PFSK-1 (cell line): ENCODE measurements at regions not wholly inside any gene's neighbourhood (a gene's known extent, or its start where the extent isn't known, plus 50 kb on each side); places are given as distances from the start of the nearest gene placed in this dataset.

Experiments used
- FOXP2 ChIP-seq: optimal IDR thresholded peaks from 2 replicates; pipeline ENCODE3; 2011; ENCODE audit warnings: borderline replicate concordance, control low read depth, inconsistent platforms; ENCODE audit not compliant: insufficient read depth; ENCODE audit errors: extremely low read length, extremely low read depth
- POLR2AphosphoS5 ChIP-seq: IDR thresholded peaks from 2 replicates; pipeline ENCODE4 v1.6.1; 2012; ENCODE audit warnings: low read depth, mild to moderate bottlenecking, control low read depth, low read length, moderate library complexity
- SIN3A ChIP-seq: IDR thresholded peaks from 2 replicates; pipeline ENCODE4 v1.6.1; 2012; ENCODE audit warnings: mild to moderate bottlenecking, low read length, moderate library complexity, borderline replicate concordance; ENCODE audit not compliant: insufficient read depth
- TAF1 ChIP-seq: IDR thresholded peaks from 2 replicates; pipeline ENCODE4 v1.6.1; 2012; ENCODE audit warnings: low read length, control low read depth, borderline replicate concordance; ENCODE audit not compliant: insufficient read depth
- TF ChIP-seq, protein P1 (sequence below), 2 experiments: IDR thresholded peaks; 2 replicates each; pipeline versions ENCODE4 v1.6.1 to v1.8.0; 2011 to 2012; ENCODE audit warnings: low read depth in 2 of 2, low read length in 2 of 2, control low read depth in 1 of 2, inconsistent platforms in 1 of 2, mild to moderate bottlenecking in 1 of 2, moderate library complexity in 1 of 2; ENCODE audit not compliant: insufficient read depth in 1 of 2

DNA sequence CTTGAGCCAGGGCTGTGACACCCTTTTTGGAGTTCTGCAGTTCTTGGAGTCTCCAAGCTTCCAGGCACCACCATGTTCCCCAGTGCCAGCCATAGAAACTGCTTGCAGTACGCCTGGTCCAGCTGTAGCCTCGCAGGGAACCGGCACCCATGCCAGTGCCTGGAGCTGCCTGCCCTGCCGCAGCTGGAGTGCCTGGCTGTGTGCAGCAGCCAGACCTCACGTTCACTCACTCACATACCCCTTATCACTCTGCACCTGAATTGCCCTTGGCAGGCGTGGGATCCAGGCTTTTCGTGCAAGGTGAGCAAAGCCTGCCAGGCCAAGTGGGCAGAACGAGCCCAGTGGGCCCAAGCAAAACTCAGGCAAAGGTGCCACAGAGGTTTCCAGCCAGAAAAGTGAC lies 77.8 kb upstream of the SHB start:
- TF ChIP-seq POLR2AphosphoS5 (no peak), TAF1 (no peak), FOXP2 (no peak), SIN3A (no peak)
- TF ChIP-seq, protein P1, sequence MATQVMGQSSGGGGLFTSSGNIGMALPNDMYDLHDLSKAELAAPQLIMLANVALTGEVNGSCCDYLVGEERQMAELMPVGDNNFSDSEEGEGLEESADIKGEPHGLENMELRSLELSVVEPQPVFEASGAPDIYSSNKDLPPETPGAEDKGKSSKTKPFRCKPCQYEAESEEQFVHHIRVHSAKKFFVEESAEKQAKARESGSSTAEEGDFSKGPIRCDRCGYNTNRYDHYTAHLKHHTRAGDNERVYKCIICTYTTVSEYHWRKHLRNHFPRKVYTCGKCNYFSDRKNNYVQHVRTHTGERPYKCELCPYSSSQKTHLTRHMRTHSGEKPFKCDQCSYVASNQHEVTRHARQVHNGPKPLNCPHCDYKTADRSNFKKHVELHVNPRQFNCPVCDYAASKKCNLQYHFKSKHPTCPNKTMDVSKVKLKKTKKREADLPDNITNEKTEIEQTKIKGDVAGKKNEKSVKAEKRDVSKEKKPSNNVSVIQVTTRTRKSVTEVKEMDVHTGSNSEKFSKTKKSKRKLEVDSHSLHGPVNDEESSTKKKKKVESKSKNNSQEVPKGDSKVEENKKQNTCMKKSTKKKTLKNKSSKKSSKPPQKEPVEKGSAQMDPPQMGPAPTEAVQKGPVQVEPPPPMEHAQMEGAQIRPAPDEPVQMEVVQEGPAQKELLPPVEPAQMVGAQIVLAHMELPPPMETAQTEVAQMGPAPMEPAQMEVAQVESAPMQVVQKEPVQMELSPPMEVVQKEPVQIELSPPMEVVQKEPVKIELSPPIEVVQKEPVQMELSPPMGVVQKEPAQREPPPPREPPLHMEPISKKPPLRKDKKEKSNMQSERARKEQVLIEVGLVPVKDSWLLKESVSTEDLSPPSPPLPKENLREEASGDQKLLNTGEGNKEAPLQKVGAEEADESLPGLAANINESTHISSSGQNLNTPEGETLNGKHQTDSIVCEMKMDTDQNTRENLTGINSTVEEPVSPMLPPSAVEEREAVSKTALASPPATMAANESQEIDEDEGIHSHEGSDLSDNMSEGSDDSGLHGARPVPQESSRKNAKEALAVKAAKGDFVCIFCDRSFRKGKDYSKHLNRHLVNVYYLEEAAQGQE (IDR thresholded peaks at IDR 0.05; ENCODE audit: insufficient read depth in 1 of 2, low read depth in 2 of 2, low read length in 2 of 2) = no peak

DNA sequence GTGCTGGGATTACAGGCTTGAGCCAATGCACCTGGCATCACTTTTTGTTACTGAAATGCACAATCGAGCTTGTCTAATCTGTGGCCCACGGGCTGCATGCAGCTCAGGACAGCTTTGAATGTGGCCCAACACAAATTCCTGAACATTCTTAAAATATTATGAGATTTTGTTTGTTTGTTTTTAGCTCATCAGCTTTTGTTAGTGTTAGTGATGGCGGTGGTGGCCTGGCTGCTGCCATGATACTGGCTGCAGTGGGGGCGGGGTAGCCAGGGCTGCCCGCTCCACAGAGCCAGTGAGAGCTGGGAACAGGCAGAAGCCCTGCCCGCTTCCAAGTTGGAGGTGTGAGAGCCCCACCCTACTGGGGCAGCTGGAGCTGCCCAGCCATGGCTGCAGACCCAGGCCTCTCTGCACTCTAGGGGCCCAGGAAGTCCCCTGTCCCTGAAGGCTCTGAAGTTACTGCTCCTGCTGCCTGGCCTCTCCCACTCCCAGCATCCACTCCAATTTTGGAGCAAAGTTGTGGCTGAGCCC lies 76.6 kb upstream of the SHB start:
- TF ChIP-seq, protein P1 (IDR thresholded peaks at IDR 0.05; ENCODE audit: insufficient read depth in 1 of 2, low read depth in 2 of 2, low read length in 2 of 2) = no peak
- TF ChIP-seq POLR2AphosphoS5 (no peak), SIN3A (no peak), TAF1 (no peak), FOXP2 (no peak)

DNA sequence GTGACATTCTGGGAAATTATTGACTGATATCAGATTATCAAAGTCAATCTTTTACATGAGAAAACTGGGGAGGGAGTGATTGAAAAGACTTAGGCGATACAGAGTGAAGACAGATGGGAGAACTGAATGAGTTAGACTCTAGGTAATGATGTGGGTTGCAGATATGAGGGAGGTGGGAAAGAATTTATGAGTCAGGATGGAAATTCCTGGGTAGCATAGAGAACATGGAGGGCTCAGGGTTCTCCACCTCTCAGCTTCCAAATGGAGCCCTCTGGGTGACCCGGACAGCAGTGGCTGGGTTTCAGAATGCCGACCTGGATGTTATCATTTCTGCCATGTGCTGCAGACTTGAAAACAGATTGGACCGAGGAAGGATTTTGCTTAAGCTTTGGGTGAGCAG lies 75.4 kb upstream of the SHB start:
- TF ChIP-seq TAF1 (no peak), FOXP2 (no peak), POLR2AphosphoS5 (no peak), SIN3A (no peak)
- TF ChIP-seq, protein P1 (IDR thresholded peaks at IDR 0.05; ENCODE audit: insufficient read depth in 1 of 2, low read depth in 2 of 2, low read length in 2 of 2) = no peak

DNA sequence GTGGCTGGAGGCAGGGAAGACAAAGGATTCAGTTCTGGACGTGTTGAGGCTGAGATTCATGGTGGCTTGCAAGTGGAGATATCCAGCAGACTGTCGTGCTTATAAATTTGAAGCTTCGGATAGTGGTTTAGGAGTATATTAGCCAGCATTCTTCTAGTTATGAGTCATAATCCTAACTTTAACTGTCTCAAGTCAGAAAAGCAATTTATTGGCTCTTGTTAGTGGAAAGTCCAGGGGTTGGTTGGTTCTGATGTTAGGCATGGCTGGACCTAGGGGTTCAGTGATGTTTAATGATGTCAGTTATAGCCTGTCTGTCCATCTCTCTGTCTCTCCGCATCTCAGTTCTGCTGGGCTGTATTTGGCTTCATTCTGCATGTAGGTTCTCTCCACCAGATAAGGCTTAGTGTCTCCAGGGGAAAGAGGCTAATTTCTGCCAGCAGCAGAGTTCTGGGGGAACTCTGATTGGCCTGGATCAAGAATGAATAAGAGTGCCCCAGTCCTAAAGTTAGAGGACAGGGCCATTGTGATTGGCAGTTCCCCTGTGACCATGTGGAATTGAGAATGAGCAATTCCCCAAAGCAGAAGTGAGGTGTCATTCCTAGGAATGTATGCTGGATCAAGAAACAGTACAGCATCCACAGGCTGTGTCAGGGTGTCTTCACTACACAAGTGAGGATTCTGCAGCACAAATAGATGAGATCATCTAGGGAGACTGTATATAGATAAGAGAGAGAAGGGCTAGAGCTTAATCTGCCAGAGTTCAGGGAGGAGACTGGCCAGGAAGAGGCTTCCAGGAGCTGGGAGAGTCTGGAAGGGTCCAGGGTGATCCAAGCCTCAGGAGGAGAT lies 72.9 kb upstream of the SHB start:
- TF ChIP-seq, protein P1 (IDR thresholded peaks at IDR 0.05; ENCODE audit: insufficient read depth in 1 of 2, low read depth in 2 of 2, low read length in 2 of 2) = no peak
- TF ChIP-seq FOXP2 (no peak), SIN3A (no peak), POLR2AphosphoS5 (no peak), TAF1 (no peak)
